MCF 10A (cell line): ENCODE measurements at regions not wholly inside any gene's neighbourhood (a gene's known extent, or its start where the extent isn't known, plus 50 kb on each side); places are given as distances from the start of the nearest gene placed in this dataset.
"Not testable (repeated sequence)": the region's sequence is repeated elsewhere in the genome, so short reads cannot be mapped to it uniquely, and the experiment has no call there.

Experiments
- BruUV-seq: library from RNA; stranded (reverse); fragments of 400-500 nt; replicated peaks from 2 replicates; lab custom pipeline; 2021; lab: Mats Ljungman, UMichigan
- CTCF ChIA-PET: fragments of 300-600 bp; sonication (Branson Sonifier 250); formaldehyde crosslinking; extraction: SDS; loops from one replicate; lab custom pipeline; 2021; ENCODE audit warnings: antibody characterized with exemption, inconsistent platforms; lab: Yijun Ruan, JAX
- POLR2A ChIA-PET: fragments of 300-600, 350-650 bp; sonication (Branson Sonifier 250); formaldehyde crosslinking; extraction: SDS; loops from one replicate; lab custom pipeline; 2020; ENCODE audit warnings: antibody characterized with exemption, inconsistent platforms; lab: Yijun Ruan, JAX
- DNase-seq: peaks from one replicate; pipeline ENCODE4 v3.0.0-alpha.2; 2018; ENCODE audit not compliant: unreplicated experiment
- H3K27ac Mint-ChIP-seq: one replicate; pipeline ENCODE4 v1.8.0; 2022; ENCODE audit warnings: mild to moderate bottlenecking, low read depth, mixed read lengths; ENCODE audit not compliant: unreplicated experiment
- H3K27me3 Mint-ChIP-seq: one replicate; pipeline ENCODE4 v1.8.0; 2022; ENCODE audit warnings: mixed read lengths; ENCODE audit not compliant: insufficient read depth, unreplicated experiment
- H3K36me3 Mint-ChIP-seq: one replicate; pipeline ENCODE4 v1.8.0; 2022; ENCODE audit warnings: mild to moderate bottlenecking, moderate library complexity, mixed read lengths; ENCODE audit not compliant: insufficient read depth, unreplicated experiment
- H3K4me1 Mint-ChIP-seq: one replicate; pipeline ENCODE4 v1.8.0; 2022; ENCODE audit warnings: mixed read lengths; ENCODE audit not compliant: insufficient read depth, unreplicated experiment
- H3K4me3 Mint-ChIP-seq: one replicate; pipeline ENCODE4 v1.8.0; 2022; ENCODE audit warnings: mild to moderate bottlenecking, moderate library complexity, mixed read lengths; ENCODE audit not compliant: unreplicated experiment
- H3K9me3 Mint-ChIP-seq: one replicate; pipeline ENCODE4 v1.8.0; 2022; ENCODE audit warnings: mixed read lengths; ENCODE audit not compliant: unreplicated experiment
- intact Hi-C: fragments of 100-400 bp; cut with micrococcal nuclease; formaldehyde crosslinking; loops from 2 replicates; pipeline ENCODE4 v1.14.1; 2022
- TF ChIP-seq, protein P1 (sequence below): fragments of 200-600 bp; IDR thresholded peaks from one replicate; pipeline ENCODE4 v1.8.0; 2022; ENCODE audit warnings: antibody characterized with exemption, mild to moderate bottlenecking; ENCODE audit not compliant: unreplicated experiment

- no peaks in the 10 kb centered on the region for H3K36me3 Mint-ChIP-seq
- no TSS peak for BruUV-seq
- intact Hi-C loops: no loop called here
These were observed 692.9 kb downstream of the MTRR start for GRCh38 chr5:8561854-8562253.

GRCh38 chr5:8563540-8563939, 694.6 kb downstream of the MTRR start:
- POLR2A ChIA-PET: interaction anchor here (0.6 kb wide), 2 partner anchors 26 to 37 kb away, joined by 3 read pairs; no protein-coding TSS in a partner anchor
- intact Hi-C loops, H3K9me3 Mint-ChIP-seq: not testable (repeated sequence)

More at GRCh38 chr5:8561854-8562253, 692.9 kb downstream of the MTRR start:
- ChIA-PET CTCF (no interaction called here), POLR2A (interaction anchor here (0.7 kb wide), 1 partner anchor 67 kb away, joined by 3 read pairs; no protein-coding TSS in a partner anchor)
- H3K4me3 Mint-ChIP-seq: no peak overlapping the region
- no peaks in the 10 kb centered on the region for H3K4me1 Mint-ChIP-seq
- H3K27ac Mint-ChIP-seq: no peak overlapping the region
- H3K9me3 Mint-ChIP-seq: no peaks in the 10 kb centered on the region
- DNase-seq: no peak
- TF ChIP-seq, protein P1, sequence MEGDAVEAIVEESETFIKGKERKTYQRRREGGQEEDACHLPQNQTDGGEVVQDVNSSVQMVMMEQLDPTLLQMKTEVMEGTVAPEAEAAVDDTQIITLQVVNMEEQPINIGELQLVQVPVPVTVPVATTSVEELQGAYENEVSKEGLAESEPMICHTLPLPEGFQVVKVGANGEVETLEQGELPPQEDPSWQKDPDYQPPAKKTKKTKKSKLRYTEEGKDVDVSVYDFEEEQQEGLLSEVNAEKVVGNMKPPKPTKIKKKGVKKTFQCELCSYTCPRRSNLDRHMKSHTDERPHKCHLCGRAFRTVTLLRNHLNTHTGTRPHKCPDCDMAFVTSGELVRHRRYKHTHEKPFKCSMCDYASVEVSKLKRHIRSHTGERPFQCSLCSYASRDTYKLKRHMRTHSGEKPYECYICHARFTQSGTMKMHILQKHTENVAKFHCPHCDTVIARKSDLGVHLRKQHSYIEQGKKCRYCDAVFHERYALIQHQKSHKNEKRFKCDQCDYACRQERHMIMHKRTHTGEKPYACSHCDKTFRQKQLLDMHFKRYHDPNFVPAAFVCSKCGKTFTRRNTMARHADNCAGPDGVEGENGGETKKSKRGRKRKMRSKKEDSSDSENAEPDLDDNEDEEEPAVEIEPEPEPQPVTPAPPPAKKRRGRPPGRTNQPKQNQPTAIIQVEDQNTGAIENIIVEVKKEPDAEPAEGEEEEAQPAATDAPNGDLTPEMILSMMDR: no peak
- no peaks in the 10 kb centered on the region for H3K27me3 Mint-ChIP-seq

GRCh38 chr5:8568858-8569257, 699.9 kb downstream of the MTRR start:
- DNase-seq: no peak
- Mint-ChIP-seq H3K4me1 (no peaks in the 10 kb centered on the region), H3K9me3 (no peaks in the 10 kb centered on the region), H3K27me3 (peaks cover 6% of the 10 kb centered on the region), H3K36me3 (no peaks in the 10 kb centered on the region), H3K27ac (no peak overlapping the region), H3K4me3 (no peak overlapping the region)
- BruUV-seq: no TSS peak
- POLR2A ChIA-PET: no interaction called here
- CTCF ChIA-PET: interaction anchor here (1.0 kb wide), 1 partner anchor 22 kb away, joined by 3 read pairs; no protein-coding TSS in a partner anchor
- intact Hi-C loops: no loop called here
- TF ChIP-seq, protein P1: no peak

More at GRCh38 chr5:8563540-8563939, 694.6 kb downstream of the MTRR start:
- not testable (repeated sequence) for H3K27ac Mint-ChIP-seq, BruUV-seq, H3K4me3 Mint-ChIP-seq, DNase-seq, H3K36me3 Mint-ChIP-seq, H3K4me1 Mint-ChIP-seq, H3K27me3 Mint-ChIP-seq
- CTCF ChIA-PET: interaction anchor here (0.6 kb wide), 1 partner anchor 269 kb away, joined by 4 read pairs; no protein-coding TSS in a partner anchor

GRCh38 chr5:8570528-8570927, 701.6 kb downstream of the MTRR start:
- POLR2A ChIA-PET: no interaction called here
- peaks cover 7% of the 10 kb centered on the region for H3K27me3 Mint-ChIP-seq
- no peaks in the 10 kb centered on the region for H3K4me1 Mint-ChIP-seq
- H3K4me3 Mint-ChIP-seq: no peak overlapping the region
- no peak overlapping the region for H3K27ac Mint-ChIP-seq
- CTCF ChIA-PET: no interaction called here
- no peak for DNase-seq
- intact Hi-C loops: no loop called here
- BruUV-seq: no TSS peak
- TF ChIP-seq, protein P1: no peak
- no peaks in the 10 kb centered on the region for H3K9me3 Mint-ChIP-seq
- H3K36me3 Mint-ChIP-seq: no peaks in the 10 kb centered on the region

- no peak for DNase-seq
- Mint-ChIP-seq H3K27me3 (peaks cover 7% of the 10 kb centered on the region), H3K36me3 (no peaks in the 10 kb centered on the region), H3K4me3 (no peak overlapping the region), H3K27ac (no peak overlapping the region), H3K9me3 (no peaks in the 10 kb centered on the region), H3K4me1 (no peaks in the 10 kb centered on the region)
- ChIA-PET CTCF (no interaction called here), POLR2A (no interaction called here)
- intact Hi-C loops: no loop called here
- no TSS peak for BruUV-seq
- TF ChIP-seq, protein P1: no peak
These were observed 707.2 kb downstream of the MTRR start for GRCh38 chr5:8576178-8576577.
